ENCODE measurements at regions not wholly inside any gene's neighbourhood (a gene's known extent, or its start where the extent isn't known, plus 50 kb on each side); places are given as distances from the start of the nearest gene placed in this dataset.

DNA sequence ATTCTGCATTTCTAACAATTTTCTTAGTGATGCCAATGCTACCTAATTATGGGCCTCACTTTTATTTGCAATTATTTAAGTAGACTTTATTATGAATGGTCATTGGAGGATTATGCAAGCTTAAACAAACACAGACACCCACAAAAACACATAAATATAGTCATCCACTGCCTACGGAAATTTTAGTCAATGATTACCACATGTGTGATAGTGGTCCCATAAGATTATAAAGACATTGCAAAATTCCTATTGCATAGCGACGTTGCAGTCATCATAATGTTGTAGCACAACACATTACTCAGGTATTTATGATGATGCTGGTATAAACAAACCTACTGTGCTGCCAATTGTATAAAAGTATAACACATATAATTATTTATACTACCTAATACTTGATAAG, 247.8 kb upstream of the ALCAM start:
- TF ChIP-seq, protein P1, sequence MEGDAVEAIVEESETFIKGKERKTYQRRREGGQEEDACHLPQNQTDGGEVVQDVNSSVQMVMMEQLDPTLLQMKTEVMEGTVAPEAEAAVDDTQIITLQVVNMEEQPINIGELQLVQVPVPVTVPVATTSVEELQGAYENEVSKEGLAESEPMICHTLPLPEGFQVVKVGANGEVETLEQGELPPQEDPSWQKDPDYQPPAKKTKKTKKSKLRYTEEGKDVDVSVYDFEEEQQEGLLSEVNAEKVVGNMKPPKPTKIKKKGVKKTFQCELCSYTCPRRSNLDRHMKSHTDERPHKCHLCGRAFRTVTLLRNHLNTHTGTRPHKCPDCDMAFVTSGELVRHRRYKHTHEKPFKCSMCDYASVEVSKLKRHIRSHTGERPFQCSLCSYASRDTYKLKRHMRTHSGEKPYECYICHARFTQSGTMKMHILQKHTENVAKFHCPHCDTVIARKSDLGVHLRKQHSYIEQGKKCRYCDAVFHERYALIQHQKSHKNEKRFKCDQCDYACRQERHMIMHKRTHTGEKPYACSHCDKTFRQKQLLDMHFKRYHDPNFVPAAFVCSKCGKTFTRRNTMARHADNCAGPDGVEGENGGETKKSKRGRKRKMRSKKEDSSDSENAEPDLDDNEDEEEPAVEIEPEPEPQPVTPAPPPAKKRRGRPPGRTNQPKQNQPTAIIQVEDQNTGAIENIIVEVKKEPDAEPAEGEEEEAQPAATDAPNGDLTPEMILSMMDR (IDR thresholded peaks at IDR 0.05; ENCODE audit: borderline replicate concordance, insufficient read depth, low read depth, low read length), result no peak
- no peak overlapping the region for H3K4me3 ChIP-seq (ENCODE audit: low read depth, low read length)

DNA sequence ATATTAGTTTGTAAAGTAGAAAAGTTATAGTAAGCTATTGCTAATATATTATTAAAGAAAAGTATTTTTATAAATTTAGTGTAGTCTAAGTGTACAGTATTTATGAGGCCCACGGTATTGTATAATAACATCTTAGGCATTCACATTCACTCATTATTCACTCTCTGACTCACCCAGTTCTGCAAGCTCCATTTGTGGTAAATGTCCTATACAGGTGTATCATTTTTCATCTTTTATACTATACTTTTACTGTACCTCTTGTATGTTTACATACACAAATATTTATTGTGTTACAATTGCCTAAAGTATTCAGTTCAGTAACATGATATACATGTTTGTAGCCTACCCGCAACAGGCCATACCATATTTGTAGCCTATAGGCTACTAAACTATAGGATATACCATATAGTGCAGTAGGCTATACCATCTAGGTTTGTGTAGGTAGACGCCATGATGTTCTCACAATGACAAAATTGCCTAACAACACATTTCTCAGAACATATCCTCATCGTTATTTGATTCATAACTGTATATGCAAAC, 246.8 kb upstream of the ALCAM start:
- no peak overlapping the region for H3K4me3 ChIP-seq (ENCODE audit: low read depth, low read length)
- TF ChIP-seq, protein P1 (IDR thresholded peaks at IDR 0.05; ENCODE audit: borderline replicate concordance, insufficient read depth, low read depth, low read length), result no peak

DNA sequence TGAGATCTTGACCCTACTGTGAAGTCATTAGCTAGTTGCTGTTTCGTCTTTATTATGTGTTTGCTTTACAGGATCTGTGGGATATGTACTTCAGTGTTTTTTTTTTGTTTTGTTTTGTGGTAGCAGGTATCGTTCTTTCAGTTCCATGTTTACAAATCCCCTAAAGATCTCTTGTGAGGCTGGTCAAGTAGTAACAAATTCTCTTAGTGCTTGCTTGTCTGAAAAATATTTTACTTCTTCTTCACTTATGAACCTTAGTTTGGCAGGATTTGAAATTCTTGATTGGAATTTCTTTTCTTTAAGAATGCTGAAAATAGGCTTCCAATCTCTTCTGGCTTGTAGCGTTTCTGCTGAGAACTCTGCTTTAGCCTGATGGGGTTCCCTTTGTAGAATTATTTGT, 235.8 kb upstream of the ALCAM start:
- TF ChIP-seq, protein P1 (IDR thresholded peaks at IDR 0.05; ENCODE audit: borderline replicate concordance, insufficient read depth, low read depth, low read length), result no peak
- H3K4me3 ChIP-seq (ENCODE audit: low read depth, low read length), result no peak overlapping the region

DNA sequence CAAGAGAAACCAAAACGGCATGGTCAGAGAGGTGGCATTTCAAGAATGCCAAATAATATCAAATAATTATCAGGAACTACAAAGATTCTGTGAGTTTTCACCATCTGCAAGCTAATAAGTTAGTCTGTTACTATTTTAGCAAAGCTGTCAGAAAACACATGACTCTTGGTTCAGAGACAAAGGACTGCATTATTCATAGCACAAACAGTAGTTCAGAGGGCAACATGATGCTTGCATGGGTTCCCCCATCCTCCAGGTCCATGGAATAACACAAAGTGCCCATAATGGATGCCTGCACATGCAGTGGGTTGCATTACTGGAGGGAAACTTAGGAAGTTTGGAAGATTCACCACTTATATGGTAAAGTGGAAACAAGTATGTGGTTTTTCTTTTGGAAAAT, 228.8 kb upstream of the ALCAM start:
- TF ChIP-seq, protein P1 (IDR thresholded peaks at IDR 0.05; ENCODE audit: borderline replicate concordance, insufficient read depth, low read depth, low read length), result no peak

DNA sequence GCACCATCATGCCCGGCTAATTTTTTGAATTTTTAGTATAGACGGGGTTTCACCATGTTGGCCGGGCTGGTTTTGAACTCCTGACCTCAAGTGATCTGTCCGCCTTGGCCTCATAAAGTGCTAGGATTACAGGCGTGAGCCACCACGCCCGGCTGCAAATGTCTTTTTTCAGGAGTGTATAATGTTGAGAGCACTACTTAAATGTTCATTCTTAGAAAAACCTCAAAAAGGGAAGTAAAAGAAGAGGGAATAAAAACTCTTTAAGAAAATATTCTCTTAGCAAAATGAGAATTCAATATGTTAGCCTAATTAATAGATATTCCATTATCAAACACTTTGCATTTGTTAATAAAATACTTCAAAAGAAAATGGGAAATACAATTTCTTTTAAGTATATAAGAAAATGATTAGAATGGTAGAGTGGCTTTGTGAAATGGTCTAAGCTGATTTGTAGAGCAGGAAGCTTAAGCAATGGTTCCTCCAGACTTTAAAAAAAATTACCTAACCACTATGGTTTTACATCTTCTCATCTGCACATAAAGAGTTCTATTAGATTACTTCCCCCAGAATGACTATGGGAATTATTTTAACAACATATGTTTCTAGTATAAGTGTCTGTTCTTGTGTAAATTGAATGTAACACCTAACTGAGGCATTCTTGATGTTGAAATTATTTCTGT, 226.7 kb upstream of the ALCAM start:
- H3K4me3 ChIP-seq (ENCODE audit: low read depth, low read length), result no peak overlapping the region

More for the DNA sequence above, 228.8 kb upstream of the ALCAM start:
- H3K4me3 ChIP-seq (ENCODE audit: low read depth, low read length), result no peak overlapping the region

DNA sequence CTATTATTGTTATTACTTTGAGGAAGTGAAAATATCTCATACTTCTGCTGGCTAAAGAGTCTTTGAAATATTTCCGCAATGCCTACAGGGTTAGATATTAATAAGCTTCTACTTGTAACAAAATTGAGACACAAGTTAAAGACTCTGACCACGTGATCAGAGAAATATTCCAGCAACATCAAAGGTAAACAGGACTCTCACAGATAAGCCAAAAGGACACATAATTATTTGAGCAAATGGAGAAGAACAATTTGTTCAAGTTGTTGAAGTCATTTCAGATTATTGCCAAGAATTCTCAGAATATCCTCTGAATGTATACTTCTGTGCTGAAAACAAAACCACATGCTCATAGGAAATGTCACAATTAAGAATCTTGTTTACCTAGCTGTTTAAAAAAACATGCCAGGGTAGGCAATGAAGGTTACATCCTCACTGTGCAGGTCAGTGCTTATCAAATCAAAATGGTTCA, 225.8 kb upstream of the ALCAM start:
- TF ChIP-seq, protein P1 (IDR thresholded peaks at IDR 0.05; ENCODE audit: borderline replicate concordance, insufficient read depth, low read depth, low read length), result no peak

More for the DNA sequence above, 226.7 kb upstream of the ALCAM start:
- TF ChIP-seq, protein P1 (IDR thresholded peaks at IDR 0.05; ENCODE audit: borderline replicate concordance, insufficient read depth, low read depth, low read length), result no peak

DNA sequence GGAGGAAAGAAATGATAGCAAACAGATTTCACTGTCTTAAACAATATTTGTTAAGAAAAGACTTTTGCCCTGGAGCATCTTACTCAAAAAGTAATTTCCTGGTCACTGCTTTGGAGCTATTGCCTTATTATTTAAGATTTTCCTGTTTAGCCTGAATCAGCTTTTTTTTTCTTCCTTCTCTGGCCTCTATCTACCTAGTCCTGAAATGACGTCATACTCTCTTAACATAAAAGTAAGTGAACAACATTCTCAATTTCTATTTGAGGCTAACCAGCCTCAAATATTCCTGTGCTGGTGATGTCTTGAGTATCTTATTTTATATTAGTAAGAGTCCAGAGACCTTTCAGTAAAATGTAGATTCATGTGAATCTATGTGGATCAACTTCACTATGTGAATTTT, 221.9 kb upstream of the ALCAM start:
- TF ChIP-seq, protein P1 (IDR thresholded peaks at IDR 0.05; ENCODE audit: borderline replicate concordance, insufficient read depth, low read depth, low read length), result no peak
- no peak overlapping the region for H3K4me3 ChIP-seq (ENCODE audit: low read depth, low read length)

More for the DNA sequence above, 225.8 kb upstream of the ALCAM start:
- H3K4me3 ChIP-seq (ENCODE audit: low read depth, low read length), result no peak overlapping the region
